Adrenal gland (tissue), 5 donors: ENCODE measurements at regions not wholly inside any gene's neighbourhood (a gene's known extent, or its start where the extent isn't known, plus 50 kb on each side); places are given as distances from the start of the nearest gene placed in this dataset.

ENCODE experiments used
- POLR2A ChIP-seq, 2 donors: fragments of 450-650 bp; IDR thresholded peaks; one replicate each; pipeline ENCODE4 v1.6.1; 2017; ENCODE audit warnings: antibody characterized with exemption in 2 of 2, mild to moderate bottlenecking in 2 of 2, moderate library complexity in 1 of 2
- TF ChIP-seq, protein P1 (sequence below), 6 experiments: fragments of 450-650 bp in 4 of 6; fragments of 200-600 bp in 2 of 6; sonication (generic) in 1 of 6; IDR thresholded peaks; 1 replicate in 5 of 6; 2 replicates in 1 of 6; pipeline versions ENCODE4 v1.5.1 to v1.8.0; 2016 to 2021; ENCODE audit warnings: antibody characterized with exemption in 6 of 6, mild to moderate bottlenecking in 2 of 6, moderate library complexity in 1 of 6
- donor health status: DM: no; HTN: no; CAD: no.

DNA sequence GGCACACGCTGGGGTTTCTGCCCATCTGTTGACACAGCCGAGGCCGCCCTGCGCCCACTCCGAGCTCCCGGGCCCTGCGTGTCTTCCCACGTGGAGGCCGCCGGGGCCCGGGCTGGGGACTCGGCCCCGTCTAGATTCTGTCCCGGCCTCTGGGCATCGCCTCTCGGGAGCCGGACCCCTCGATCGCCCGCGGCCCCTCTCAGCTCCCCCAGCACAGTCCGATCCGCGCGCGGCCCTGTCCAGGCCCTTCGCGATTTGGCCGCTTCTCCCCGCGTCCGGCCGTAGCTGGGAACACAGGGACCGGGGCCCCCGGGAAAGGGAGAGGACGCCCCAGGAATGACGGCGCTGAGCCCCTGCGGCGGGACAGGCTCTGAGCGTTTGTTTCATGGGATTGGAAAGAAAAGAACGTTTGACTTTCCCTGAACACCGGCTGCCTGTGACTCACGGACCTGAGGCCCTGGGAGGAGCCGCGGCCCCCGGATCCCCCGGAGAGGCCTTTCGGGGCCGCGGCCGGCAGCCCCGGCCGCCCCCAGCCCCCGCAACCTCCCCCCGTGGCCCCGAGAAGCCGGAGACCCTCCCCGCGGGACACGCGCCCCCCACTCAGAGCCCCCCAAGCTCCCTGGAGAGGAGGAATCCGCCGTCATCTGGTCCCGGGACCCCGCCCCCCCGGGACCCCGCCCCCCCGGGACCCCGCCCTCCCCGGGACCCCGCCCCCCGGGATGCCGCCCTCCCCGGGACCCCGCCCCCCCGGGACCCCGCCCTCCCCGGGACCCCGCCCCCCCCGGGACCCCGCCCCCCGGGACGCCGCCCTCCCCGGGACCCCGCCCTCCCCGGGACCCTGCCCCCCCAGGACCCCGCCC, 62.7 kb upstream of the CTDP1 start:
- TF ChIP-seq, protein P1, sequence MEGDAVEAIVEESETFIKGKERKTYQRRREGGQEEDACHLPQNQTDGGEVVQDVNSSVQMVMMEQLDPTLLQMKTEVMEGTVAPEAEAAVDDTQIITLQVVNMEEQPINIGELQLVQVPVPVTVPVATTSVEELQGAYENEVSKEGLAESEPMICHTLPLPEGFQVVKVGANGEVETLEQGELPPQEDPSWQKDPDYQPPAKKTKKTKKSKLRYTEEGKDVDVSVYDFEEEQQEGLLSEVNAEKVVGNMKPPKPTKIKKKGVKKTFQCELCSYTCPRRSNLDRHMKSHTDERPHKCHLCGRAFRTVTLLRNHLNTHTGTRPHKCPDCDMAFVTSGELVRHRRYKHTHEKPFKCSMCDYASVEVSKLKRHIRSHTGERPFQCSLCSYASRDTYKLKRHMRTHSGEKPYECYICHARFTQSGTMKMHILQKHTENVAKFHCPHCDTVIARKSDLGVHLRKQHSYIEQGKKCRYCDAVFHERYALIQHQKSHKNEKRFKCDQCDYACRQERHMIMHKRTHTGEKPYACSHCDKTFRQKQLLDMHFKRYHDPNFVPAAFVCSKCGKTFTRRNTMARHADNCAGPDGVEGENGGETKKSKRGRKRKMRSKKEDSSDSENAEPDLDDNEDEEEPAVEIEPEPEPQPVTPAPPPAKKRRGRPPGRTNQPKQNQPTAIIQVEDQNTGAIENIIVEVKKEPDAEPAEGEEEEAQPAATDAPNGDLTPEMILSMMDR (IDR thresholded peaks at IDR 0.05): no peak
- TF ChIP-seq POLR2A (IDR thresholded peaks at IDR 0.05): no peak
